ENCODE measurements at regions not wholly inside any gene's neighbourhood (a gene's known extent, or its start where the extent isn't known, plus 50 kb on each side); places are given as distances from the start of the nearest gene placed in this dataset.
A peak's percentile ranks its signal among the peaks of the same experiment; 100 is the strongest.

- Histone ChIP-seq H3K4me3 (no peak overlapping the region), H3K27me3 (no peaks in the 10 kb centered on the region), H3K4me1 (no peaks in the 10 kb centered on the region), H3K27ac (no peak overlapping the region), H3K9me3 (no peaks in the 10 kb centered on the region), H3K36me3 (no peaks in the 10 kb centered on the region)
- DNase-seq (ENCODE audit: low spot score in 2 of 2): no peak
- intact Hi-C loops (cut with DNase I): no loop called here
- no peak for TF ChIP-seq CTCF (IDR thresholded peaks at IDR 0.05)
Observed at GRCh38 chr10:71136036-71136721, 76.2 kb upstream of the UNC5B start.

GRCh38 chr10:71137701-71138100 lies 74.7 kb upstream of the UNC5B start:
- H3K36me3 ChIP-seq: no peaks in the 10 kb centered on the region
- H3K9me3 ChIP-seq: no peaks in the 10 kb centered on the region
- no peak for DNase-seq (ENCODE audit: low spot score in 2 of 2)
- no peak overlapping the region for H3K4me3 ChIP-seq
- H3K4me1 ChIP-seq: peaks cover 0 to 1% of the 10 kb centered on the region in 2 donors
- no peak for TF ChIP-seq CTCF (IDR thresholded peaks at IDR 0.05)
- no peaks in the 10 kb centered on the region for H3K27me3 ChIP-seq
- H3K27ac ChIP-seq: no peak overlapping the region
- intact Hi-C loops (cut with DNase I): no loop called here

- intact Hi-C loops (cut with DNase I): no loop called here
- H3K4me1 ChIP-seq: peaks cover 5 to 7% of the 10 kb centered on the region in 2 donors
- H3K36me3 ChIP-seq: no peaks in the 10 kb centered on the region
- H3K27ac ChIP-seq: no peak overlapping the region
- H3K27me3 ChIP-seq: no peaks in the 10 kb centered on the region
- no peak for DNase-seq (ENCODE audit: low spot score in 2 of 2)
- no peak overlapping the region for H3K4me3 ChIP-seq
- TF ChIP-seq CTCF (IDR thresholded peaks at IDR 0.05): no peak
- H3K9me3 ChIP-seq: no peaks in the 10 kb centered on the region
Observed at GRCh38 chr10:71138166-71138830, 74.1 kb upstream of the UNC5B start.

GRCh38 chr10:71141528-71141927 lies 70.8 kb upstream of the UNC5B start:
- H3K27me3 ChIP-seq: no peaks in the 10 kb centered on the region
- no peak for TF ChIP-seq CTCF (IDR thresholded peaks at IDR 0.05)
- no peak overlapping the region for H3K4me3 ChIP-seq
- intact Hi-C loops (cut with DNase I): loop anchor here (5.0 kb wide), 1 partner anchor 54 kb away; no protein-coding TSS in a partner anchor
- H3K4me1 ChIP-seq: peaks cover 5 to 16% of the 10 kb centered on the region in 2 donors
- H3K36me3 ChIP-seq: no peaks in the 10 kb centered on the region
- no peaks in the 10 kb centered on the region for H3K9me3 ChIP-seq
- no peak overlapping the region for H3K27ac ChIP-seq
- no peak for DNase-seq (ENCODE audit: low spot score in 2 of 2)

GRCh38 chr10:71143170-71143569 lies 69.2 kb upstream of the UNC5B start:
- peak overlapping the region; percentile 58 to 78 for H3K27ac ChIP-seq
- intact Hi-C loops (cut with DNase I): loop anchor here (5.0 kb wide), 1 partner anchor 56 kb away; no protein-coding TSS in a partner anchor
- no peak overlapping the region for H3K4me3 ChIP-seq
- no peaks in the 10 kb centered on the region for H3K27me3 ChIP-seq
- H3K36me3 ChIP-seq: no peaks in the 10 kb centered on the region
- DNase-seq (ENCODE audit: low spot score in 2 of 2): no peak
- no peaks in the 10 kb centered on the region for H3K9me3 ChIP-seq
- peaks cover 5 to 16% of the 10 kb centered on the region in 2 donors for H3K4me1 ChIP-seq
- TF ChIP-seq CTCF (IDR thresholded peaks at IDR 0.05): no peak
